HL-60 (cell line): ENCODE measurements at regions not wholly inside any gene's neighbourhood (a gene's known extent, or its start where the extent isn't known, plus 50 kb on each side); places are given as distances from the start of the nearest gene placed in this dataset.

Source experiments
- CTCF ChIP-seq: IDR thresholded peaks from one replicate; pipeline ENCODE4 v1.5.1; 2011; ENCODE audit warnings: low read length, control low read depth, inconsistent platforms; ENCODE audit not compliant: insufficient read depth
- POLR2AphosphoS5 ChIP-seq: IDR thresholded peaks from 2 replicates; pipeline ENCODE4 v1.6.1; 2012; ENCODE audit warnings: low read depth
- REST ChIP-seq: IDR thresholded peaks from 2 replicates; pipeline ENCODE4 v1.6.1; 2012; ENCODE audit warnings: low read depth; ENCODE audit not compliant: insufficient replicate concordance
- SPI1 ChIP-seq: IDR thresholded peaks from 2 replicates; pipeline ENCODE4 v1.6.1; 2012; ENCODE audit warnings: low read depth, mild to moderate bottlenecking, borderline replicate concordance

GRCh38 chr3:159560214-159560979 lies 428.2 kb upstream of the IL12A start:
- TF ChIP-seq CTCF (no peak), POLR2AphosphoS5 (no peak), REST (no peak), SPI1 (no peak)
